Neural progenitor cell (in vitro differentiated cells): ENCODE measurements at regions not wholly inside any gene's neighbourhood (a gene's known extent, or its start where the extent isn't known, plus 50 kb on each side); places are given as distances from the start of the nearest gene placed in this dataset.

Experiments
- CTCF ChIP-seq: fragments of 200-600 bp; sonication (generic); IDR thresholded peaks from 2 replicates; pipeline ENCODE4 v1.5.1; 2017; ENCODE audit warnings: antibody characterized with exemption, mild to moderate bottlenecking
- EZH2 ChIP-seq: fragments of 200-600 bp; sonication (generic); IDR thresholded peaks from 2 replicates; pipeline ENCODE4 v1.6.1; 2017; ENCODE audit warnings: antibody characterized with exemption, mild to moderate bottlenecking, moderate library complexity
- EZH2phosphoT487 ChIP-seq: fragments of 200-600 bp; sonication (generic); IDR thresholded peaks from 2 replicates; pipeline ENCODE4 v1.6.1; 2017; ENCODE audit warnings: antibody characterized with exemption

GRCh38 chr1:14019461-14019860, 319.5 kb downstream of the PRDM2 start:
- TF ChIP-seq CTCF (no peak), EZH2 (no peak), EZH2phosphoT487 (no peak)
